ENCODE measurements at regions not wholly inside any gene's neighbourhood (a gene's known extent, or its start where the extent isn't known, plus 50 kb on each side); places are given as distances from the start of the nearest gene placed in this dataset.

- H4K91ac ChIP-seq (replicated peaks; ENCODE audit: insufficient read length, low read length), result peak overlapping the region; percentile 59
Observed at GRCh38 chr13:112203614-112204013, 136.7 kb downstream of the SOX1 start.

More at GRCh38 chr13:112203614-112204013, 136.7 kb downstream of the SOX1 start:
- Histone ChIP-seq H3K18ac (ENCODE audit: extremely low read depth, low read length) (no peak overlapping the region), H3K79me2 (ENCODE audit: control insufficient read depth in 1 of 2, insufficient read depth in 2 of 2, low read length in 2 of 2) (no peaks in the 10 kb centered on the region), H2BK120ac (replicated peaks; ENCODE audit: low read depth, low read length) (peak overlapping the region; percentile 15), H3K56ac (replicated peaks; ENCODE audit: insufficient read length, low read depth, low read length) (no peak overlapping the region), H3K9me3 (ENCODE audit: insufficient read depth in 2 of 2, low read depth in 1 of 2, low read length in 1 of 2) (no peaks in the 10 kb centered on the region), H3K4ac (replicated peaks; ENCODE audit: insufficient read length, low read depth, low read length) (peak overlapping the region; percentile 64), H3K23ac (ENCODE audit: insufficient read length) (no peak overlapping the region), H3K4me1 (replicated peaks in 1 of 4; ENCODE audit: control insufficient read depth in 3 of 4, insufficient read depth in 4 of 4, low read length in 3 of 4) (peaks cover 2 to 16% (median 9%) of the 10 kb centered on the region in 4 experiments), H2BK5ac (ENCODE audit: low read depth, low read length) (no peak overlapping the region; the same call in 1 of the 2 replicates), H3K79me1 (ENCODE audit: low read depth, low read length) (no peaks in the 10 kb centered on the region), H3K9ac (replicated peaks in 1 of 4; ENCODE audit: extremely low read depth in 1 of 4, low read depth in 3 of 4, low read length in 3 of 4) (no peak overlapping the region), H3K14ac (ENCODE audit: insufficient read length) (peak overlapping the region; percentile 58), H2BK15ac (ENCODE audit: low read length) (peak overlapping the region; percentile 8), H2AK5ac (ENCODE audit: low read depth, low read length) (peak overlapping the region; percentile 44; the same call in 1 of the 2 replicates), H2BK20ac (ENCODE audit: low read length) (no peak overlapping the region), H3K4me2 (ENCODE audit: insufficient read depth in 1 of 2, low read depth in 2 of 2, low read length in 2 of 2) (no peak overlapping the region; a peak in 1 of 4 replicates), H4K8ac (ENCODE audit: extremely low read depth, insufficient read depth, low read length) (no peak overlapping the region; the same call in 1 of the 2 replicates), H4K5ac (ENCODE audit: insufficient read length, low read depth, low read length) (no peak overlapping the region), H3K27me3 (replicated peaks in 1 of 4; ENCODE audit: control insufficient read depth in 3 of 4, extremely low read depth in 1 of 4, insufficient read depth in 3 of 4, low read length in 3 of 4) (peaks cover 0 to 38% (median 29%) of the 10 kb centered on the region in 4 experiments; a peak in 6 of 7 replicates), H2AFZ (ENCODE audit: low read length) (no peak overlapping the region), H3K23me2 (ENCODE audit: low read depth, low read length) (peaks cover 2% of the 10 kb centered on the region; the same call in 1 of the 2 replicates), H3K4me3 (ENCODE audit: extremely low read depth in 1 of 4, insufficient read depth in 2 of 4, low read depth in 3 of 4, low read length in 4 of 4) (no peak overlapping the region), H2BK12ac (ENCODE audit: low read depth, low read length) (peak overlapping the region; percentile 45; the same call in 1 of the 2 replicates), H3K27ac (ENCODE audit: low read depth, low read length) (no peak overlapping the region), H4K20me1 (replicated peaks in 1 of 2; ENCODE audit: control insufficient read depth in 1 of 2, insufficient read depth in 2 of 2, low read length in 2 of 2) (peaks cover 0 to 3% of the 10 kb centered on the region in 2 experiments), H3K36me3 (ENCODE audit: control insufficient read depth in 2 of 4, insufficient read depth in 4 of 4, low read length in 3 of 4) (no peaks in the 10 kb centered on the region)
- CTCF ChIA-PET (ENCODE audit: partially characterized antibody), result interaction anchor here (1.2 to 4.0 kb wide), 4 partner anchors 9 to 240 kb away, joined by 3 to 17 read pairs (median 4); no protein-coding TSS in a partner anchor
- no peak for TF ChIP-seq ASH2L (IDR thresholded peaks at IDR 0.05; ENCODE audit: low read length)
- no peak for TF ChIP-seq MAX (IDR thresholded peaks at IDR 0.05)
- TF ChIP-seq FOSL1 (IDR thresholded peaks at IDR 0.05; ENCODE audit: insufficient read depth, low read depth, low read length), result no peak
- TF ChIP-seq CTCF (IDR thresholded peaks at IDR 0.05; ENCODE audit: control extremely low read depth in 1 of 3, insufficient read depth in 1 of 3, low read depth in 1 of 3, low read length in 3 of 3), result no peak
- POLR2A ChIA-PET (ENCODE audit: partially characterized antibody), result no interaction called here
- WGBS, 2 experiments (ENCODE audit: extremely low coverage in 1 of 2, insufficient coverage in 1 of 2, insufficient read length in 1 of 2, insufficient replicate concordance in 2 of 2, low coverage in 1 of 2, low lambda C conversion rate in 2 of 2, missing lambda C conversion rate in 1 of 2), result 81% methylated on average over 6 of the region's 6 CpGs; no CpG with 5 or more reads in 1 of the 2 experiments
- DNase-seq (ENCODE audit: low read depth in 1 of 2, low spot score in 2 of 2) (no peak), FAIRE-seq (no peak)
